ENCODE measurements at regions not wholly inside any gene's neighbourhood (a gene's known extent, or its start where the extent isn't known, plus 50 kb on each side); places are given as distances from the start of the nearest gene placed in this dataset.

GRCh38 chr10:44704616-44705015 lies 206.5 kb upstream of the TMEM72 start:
- H3K4me1 ChIP-seq (replicated peaks), result no peaks in the 10 kb centered on the region
- H3K4me3 ChIP-seq, result no peak overlapping the region
- H3K27ac ChIP-seq, result no peak overlapping the region
- intact Hi-C loops (cut with DNase I), result no loop called here
- DNase-seq (ENCODE audit: low spot score), result no peak
- no peaks in the 10 kb centered on the region for H3K36me3 ChIP-seq
- 92% methylated on average over 1 of the region's 1 CpG for WGBS
- no peaks in the 10 kb centered on the region for H3K9me3 ChIP-seq
- TF ChIP-seq POLR2AphosphoS5 (IDR thresholded peaks at IDR 0.05) (no peak), CTCF (IDR thresholded peaks at IDR 0.05) (no peak), POLR2A (IDR thresholded peaks at IDR 0.05) (no peak)
- no peaks in the 10 kb centered on the region for H3K27me3 ChIP-seq (replicated peaks; ENCODE audit: insufficient read depth)

- DNase-seq (ENCODE audit: low spot score), result no peak
- H3K9me3 ChIP-seq, result no peaks in the 10 kb centered on the region
- no peaks in the 10 kb centered on the region for H3K36me3 ChIP-seq
- H3K4me1 ChIP-seq (replicated peaks), result no peaks in the 10 kb centered on the region
- TF ChIP-seq POLR2A (IDR thresholded peaks at IDR 0.05), result no peak
- TF ChIP-seq POLR2AphosphoS5 (IDR thresholded peaks at IDR 0.05), result no peak
- no peak for TF ChIP-seq CTCF (IDR thresholded peaks at IDR 0.05)
- no peak overlapping the region for H3K4me3 ChIP-seq
- no peaks in the 10 kb centered on the region for H3K27me3 ChIP-seq (replicated peaks; ENCODE audit: insufficient read depth)
- intact Hi-C loops (cut with DNase I), result no loop called here
- H3K27ac ChIP-seq, result no peak overlapping the region
Observed at GRCh38 chr10:44706745-44707144, 204.4 kb upstream of the TMEM72 start.

GRCh38 chr10:44713307-44713706 lies 197.8 kb upstream of the TMEM72 start:
- no peaks in the 10 kb centered on the region for H3K36me3 ChIP-seq

GRCh38 chr10:44714451-44714850 lies 196.7 kb upstream of the TMEM72 start:
- Histone ChIP-seq H3K27me3 (replicated peaks; ENCODE audit: insufficient read depth) (no peaks in the 10 kb centered on the region), H3K4me1 (replicated peaks) (no peaks in the 10 kb centered on the region), H3K4me3 (no peak overlapping the region), H3K27ac (no peak overlapping the region), H3K36me3 (no peaks in the 10 kb centered on the region), H3K9me3 (no peaks in the 10 kb centered on the region)
- intact Hi-C loops (cut with DNase I), result no loop called here
- no peak for DNase-seq (ENCODE audit: low spot score)
- TF ChIP-seq POLR2A (IDR thresholded peaks at IDR 0.05), result no peak
- no peak for TF ChIP-seq CTCF (IDR thresholded peaks at IDR 0.05)
- TF ChIP-seq POLR2AphosphoS5 (IDR thresholded peaks at IDR 0.05), result no peak
- 99% methylated on average over 4 of the region's 4 CpGs for WGBS

More at GRCh38 chr10:44713307-44713706, 197.8 kb upstream of the TMEM72 start:
- intact Hi-C loops (cut with DNase I), result no loop called here
- Histone ChIP-seq H3K27me3 (replicated peaks; ENCODE audit: insufficient read depth) (no peaks in the 10 kb centered on the region), H3K4me3 (no peak overlapping the region), H3K4me1 (replicated peaks) (no peaks in the 10 kb centered on the region), H3K27ac (no peak overlapping the region), H3K9me3 (no peaks in the 10 kb centered on the region)
- 15% methylated on average over 4 of the region's 4 CpGs for WGBS
- TF ChIP-seq POLR2AphosphoS5 (IDR thresholded peaks at IDR 0.05), result no peak
- no peak for TF ChIP-seq POLR2A (IDR thresholded peaks at IDR 0.05)
- no peak for TF ChIP-seq CTCF (IDR thresholded peaks at IDR 0.05)
- DNase-seq (ENCODE audit: low spot score), result no peak

- DNase-seq (ENCODE audit: low spot score), result no peak
- H3K36me3 ChIP-seq, result no peaks in the 10 kb centered on the region
- H3K27ac ChIP-seq, result no peak overlapping the region
- no peak overlapping the region for H3K4me3 ChIP-seq
- no peaks in the 10 kb centered on the region for H3K27me3 ChIP-seq (replicated peaks; ENCODE audit: insufficient read depth)
- no peaks in the 10 kb centered on the region for H3K4me1 ChIP-seq (replicated peaks)
- intact Hi-C loops (cut with DNase I), result no loop called here
- no peaks in the 10 kb centered on the region for H3K9me3 ChIP-seq
- 48% methylated on average over 5 of the region's 5 CpGs for WGBS
- TF ChIP-seq POLR2AphosphoS5 (IDR thresholded peaks at IDR 0.05) (no peak), CTCF (IDR thresholded peaks at IDR 0.05) (no peak), POLR2A (IDR thresholded peaks at IDR 0.05) (no peak)
Observed at GRCh38 chr10:44715136-44715535, 196.0 kb upstream of the TMEM72 start.

All from prostate gland (tissue), 2 donors.